ENCODE measurements at regions not wholly inside any gene's neighbourhood (a gene's known extent, or its start where the extent isn't known, plus 50 kb on each side); places are given as distances from the start of the nearest gene placed in this dataset.

- Histone ChIP-seq H3K4me3 (ENCODE audit: low read depth, low read length) (no peak overlapping the region), H3K36me3 (ENCODE audit: control insufficient read depth, insufficient read depth, low read length) (no peaks in the 10 kb centered on the region), H3K27me3 (ENCODE audit: control insufficient read depth, insufficient read depth, low read length) (no peaks in the 10 kb centered on the region)
- TF ChIP-seq CTCF (IDR thresholded peaks at IDR 0.05; ENCODE audit: insufficient read depth, low read length, poor library complexity, severe bottlenecking): no peak
- DNase-seq (ENCODE audit: low read depth): no peak
These were observed 79.4 kb downstream of the SCG2 start for GRCh38 chr2:223522796-223523195.

- Histone ChIP-seq H3K4me3 (ENCODE audit: low read depth, low read length) (no peak overlapping the region), H3K36me3 (ENCODE audit: control insufficient read depth, insufficient read depth, low read length) (no peaks in the 10 kb centered on the region), H3K27me3 (ENCODE audit: control insufficient read depth, insufficient read depth, low read length) (no peaks in the 10 kb centered on the region)
- no peak for TF ChIP-seq CTCF (IDR thresholded peaks at IDR 0.05; ENCODE audit: insufficient read depth, low read length, poor library complexity, severe bottlenecking)
- no peak for DNase-seq (ENCODE audit: low read depth)
These were observed 78.6 kb downstream of the SCG2 start for GRCh38 chr2:223523551-223524001.

- TF ChIP-seq CTCF (IDR thresholded peaks at IDR 0.05; ENCODE audit: insufficient read depth, low read length, poor library complexity, severe bottlenecking): no peak
- Histone ChIP-seq H3K36me3 (ENCODE audit: control insufficient read depth, insufficient read depth, low read length) (no peaks in the 10 kb centered on the region), H3K4me3 (ENCODE audit: low read depth, low read length) (no peak overlapping the region), H3K27me3 (ENCODE audit: control insufficient read depth, insufficient read depth, low read length) (no peaks in the 10 kb centered on the region)
- no peak for DNase-seq (ENCODE audit: low read depth)
These were observed 78.1 kb downstream of the SCG2 start for GRCh38 chr2:223524066-223524465.

GRCh38 chr2:223526106-223526505, 76.1 kb downstream of the SCG2 start:
- no peaks in the 10 kb centered on the region for H3K36me3 ChIP-seq (ENCODE audit: control insufficient read depth, insufficient read depth, low read length)
- TF ChIP-seq CTCF (IDR thresholded peaks at IDR 0.05; ENCODE audit: insufficient read depth, low read length, poor library complexity, severe bottlenecking): no peak
- DNase-seq (ENCODE audit: low read depth): peak; percentile 44

GRCh38 chr2:223528036-223528435, 74.1 kb downstream of the SCG2 start:
- no peak for TF ChIP-seq CTCF (IDR thresholded peaks at IDR 0.05; ENCODE audit: insufficient read depth, low read length, poor library complexity, severe bottlenecking)
- H3K4me3 ChIP-seq (ENCODE audit: low read depth, low read length): no peak overlapping the region
- no peak for DNase-seq (ENCODE audit: low read depth)
- H3K27me3 ChIP-seq (ENCODE audit: control insufficient read depth, insufficient read depth, low read length): no peaks in the 10 kb centered on the region
- no peaks in the 10 kb centered on the region for H3K36me3 ChIP-seq (ENCODE audit: control insufficient read depth, insufficient read depth, low read length)

More at GRCh38 chr2:223526106-223526505, 76.1 kb downstream of the SCG2 start:
- Histone ChIP-seq H3K27me3 (ENCODE audit: control insufficient read depth, insufficient read depth, low read length) (no peaks in the 10 kb centered on the region), H3K4me3 (ENCODE audit: low read depth, low read length) (no peak overlapping the region)

GRCh38 chr2:223529696-223530095, 72.5 kb downstream of the SCG2 start:
- no peak for TF ChIP-seq CTCF (IDR thresholded peaks at IDR 0.05; ENCODE audit: insufficient read depth, low read length, poor library complexity, severe bottlenecking)

More at GRCh38 chr2:223529696-223530095, 72.5 kb downstream of the SCG2 start:
- no peak for DNase-seq (ENCODE audit: low read depth)
- H3K36me3 ChIP-seq (ENCODE audit: control insufficient read depth, insufficient read depth, low read length): no peaks in the 10 kb centered on the region
- H3K27me3 ChIP-seq (ENCODE audit: control insufficient read depth, insufficient read depth, low read length): no peaks in the 10 kb centered on the region
- no peak overlapping the region for H3K4me3 ChIP-seq (ENCODE audit: low read depth, low read length)
